NCI-H748 (cell line): ENCODE measurements at regions not wholly inside any gene's neighbourhood (a gene's known extent, or its start where the extent isn't known, plus 50 kb on each side); places are given as distances from the start of the nearest gene placed in this dataset.
"Not testable (repeated sequence)": the region's sequence is repeated elsewhere in the genome, so short reads cannot be mapped to it uniquely, and the experiment has no call there.

Experiments used
- DNase-seq: peaks from one replicate; lab custom pipeline; 2025; ENCODE audit not compliant: unreplicated experiment; lab: John Stamatoyannopoulos, UW

DNA sequence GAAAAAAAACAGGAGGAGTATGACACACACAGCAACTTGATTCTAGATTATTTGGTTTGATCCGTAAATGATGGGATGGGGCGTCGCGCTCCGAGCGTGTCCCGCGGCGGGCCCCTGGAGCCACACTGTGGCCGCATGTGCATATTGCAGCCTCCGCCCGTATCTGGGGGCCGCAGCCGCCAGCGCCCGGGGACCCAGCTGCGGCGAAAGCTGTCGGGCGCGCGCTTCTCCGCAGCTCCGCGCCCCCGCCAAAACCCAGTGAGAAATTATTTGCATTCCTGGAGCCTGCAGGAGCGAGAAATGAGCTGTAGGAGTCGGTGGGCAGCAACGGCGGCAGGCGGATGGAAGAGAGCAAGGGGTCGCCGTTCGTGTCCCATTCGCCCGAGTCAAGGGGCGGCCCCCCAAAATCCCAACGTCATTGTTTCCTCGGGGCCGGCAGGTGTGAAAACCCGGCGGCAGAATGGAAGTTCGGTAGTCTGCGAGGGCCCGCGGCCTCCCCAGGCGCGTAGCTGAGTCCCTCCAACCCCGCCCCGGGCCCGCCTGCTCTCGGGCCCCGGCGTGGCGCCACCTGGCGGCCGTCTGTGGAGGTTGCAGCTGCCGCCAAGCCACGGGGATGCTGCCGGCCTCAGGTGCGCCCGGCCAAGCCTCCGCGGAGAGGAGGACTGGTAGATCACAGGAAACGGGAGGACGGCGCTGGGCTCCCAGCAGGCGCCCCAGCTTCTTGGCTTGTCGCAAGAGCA, 86.8 kb downstream of the FAM72B start:
- DNase-seq, result peak; percentile 81

DNA sequence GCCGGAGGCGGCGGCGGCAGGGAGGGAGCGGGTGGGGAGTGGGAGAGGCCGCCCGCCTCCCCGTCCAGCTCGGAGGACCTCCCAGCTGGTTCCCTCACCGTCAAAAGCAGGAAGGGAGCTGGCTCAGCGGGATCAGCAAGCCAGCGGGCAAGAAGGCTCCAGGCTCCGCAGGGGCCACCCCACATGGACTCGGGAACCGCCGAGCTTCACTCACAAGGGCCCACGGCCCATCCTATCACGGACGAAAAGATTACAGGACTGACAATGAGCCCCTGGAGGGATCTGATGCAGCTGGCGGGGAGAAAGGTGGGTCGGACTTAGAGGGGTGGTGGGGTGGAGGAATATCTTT, 86.3 kb downstream of the FAM72B start:
- peak; percentile 55 for DNase-seq

DNA sequence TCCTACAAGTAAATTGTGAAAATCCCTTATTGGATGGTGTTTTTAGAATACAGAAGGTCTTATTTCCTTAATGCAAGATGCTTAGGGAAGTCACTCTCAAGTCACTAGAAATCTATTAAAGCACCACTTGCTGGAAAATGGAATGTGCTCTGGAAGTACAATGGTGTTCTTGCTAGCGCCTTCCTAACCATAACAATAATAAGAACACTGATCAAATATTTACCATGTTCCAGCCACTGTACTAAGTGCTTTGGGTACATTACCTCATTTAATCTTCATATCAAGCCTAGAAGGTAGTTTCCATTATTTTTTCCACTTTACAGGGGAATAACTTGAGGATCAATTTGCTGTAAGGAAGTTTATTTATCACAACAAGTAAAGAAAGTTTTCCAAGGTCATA, 75.1 kb downstream of the FAM72B start:
- not testable (repeated sequence) for DNase-seq

DNA sequence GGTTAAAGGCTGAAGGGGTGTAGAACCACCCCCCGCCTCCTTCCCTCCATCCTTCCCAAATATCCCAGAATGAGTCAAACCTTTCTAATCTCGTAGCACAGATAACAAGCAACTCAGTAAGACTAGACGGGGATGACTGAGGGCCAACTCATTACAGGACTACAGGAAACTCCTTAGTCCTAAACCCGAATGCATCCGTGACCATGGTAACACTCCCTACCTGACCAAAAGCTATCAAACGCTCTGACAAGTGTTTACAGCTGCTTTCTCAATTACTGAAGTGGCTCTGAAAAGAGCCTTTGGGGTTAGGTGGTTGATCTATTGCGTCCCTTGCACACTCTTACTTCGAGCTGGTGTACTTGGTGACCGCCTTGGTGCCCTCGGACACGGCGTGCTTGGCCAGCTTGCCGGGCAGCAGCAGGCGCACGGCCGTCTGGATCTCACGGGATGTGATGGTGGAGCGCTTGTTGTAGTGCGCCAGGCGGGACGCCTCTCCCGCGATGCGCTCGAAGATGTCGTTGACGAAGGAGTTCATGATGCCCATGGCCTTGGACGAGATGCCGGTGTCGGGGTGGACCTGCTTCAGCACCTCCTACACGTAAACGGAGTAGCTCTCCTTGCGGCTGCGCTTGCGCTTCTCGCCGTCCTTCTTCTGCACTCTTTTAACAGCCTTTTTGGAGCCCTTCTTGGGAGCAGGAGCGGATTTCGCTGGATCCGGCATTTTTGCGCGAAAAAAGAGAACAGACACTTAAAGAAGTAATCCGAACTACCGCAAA, 67.4 kb downstream of the FAM72B start:
- peak; percentile 28 for DNase-seq

DNA sequence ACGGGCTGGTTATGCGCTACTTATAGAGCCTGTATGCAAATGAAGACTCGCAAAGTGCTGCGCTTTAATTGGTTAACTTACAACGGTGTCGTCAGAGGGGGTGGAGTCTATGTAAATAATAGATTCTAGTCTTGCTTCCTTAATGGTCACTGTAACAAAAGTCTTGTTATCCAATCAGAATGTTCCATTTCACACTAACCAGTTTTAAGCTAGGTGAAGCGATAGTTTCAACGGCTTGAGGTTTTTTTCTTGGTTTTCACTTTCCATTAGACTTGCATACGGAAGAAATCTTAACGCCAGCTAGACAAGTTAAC, 66.9 kb downstream of the FAM72B start:
- DNase-seq, result not testable (repeated sequence)

DNA sequence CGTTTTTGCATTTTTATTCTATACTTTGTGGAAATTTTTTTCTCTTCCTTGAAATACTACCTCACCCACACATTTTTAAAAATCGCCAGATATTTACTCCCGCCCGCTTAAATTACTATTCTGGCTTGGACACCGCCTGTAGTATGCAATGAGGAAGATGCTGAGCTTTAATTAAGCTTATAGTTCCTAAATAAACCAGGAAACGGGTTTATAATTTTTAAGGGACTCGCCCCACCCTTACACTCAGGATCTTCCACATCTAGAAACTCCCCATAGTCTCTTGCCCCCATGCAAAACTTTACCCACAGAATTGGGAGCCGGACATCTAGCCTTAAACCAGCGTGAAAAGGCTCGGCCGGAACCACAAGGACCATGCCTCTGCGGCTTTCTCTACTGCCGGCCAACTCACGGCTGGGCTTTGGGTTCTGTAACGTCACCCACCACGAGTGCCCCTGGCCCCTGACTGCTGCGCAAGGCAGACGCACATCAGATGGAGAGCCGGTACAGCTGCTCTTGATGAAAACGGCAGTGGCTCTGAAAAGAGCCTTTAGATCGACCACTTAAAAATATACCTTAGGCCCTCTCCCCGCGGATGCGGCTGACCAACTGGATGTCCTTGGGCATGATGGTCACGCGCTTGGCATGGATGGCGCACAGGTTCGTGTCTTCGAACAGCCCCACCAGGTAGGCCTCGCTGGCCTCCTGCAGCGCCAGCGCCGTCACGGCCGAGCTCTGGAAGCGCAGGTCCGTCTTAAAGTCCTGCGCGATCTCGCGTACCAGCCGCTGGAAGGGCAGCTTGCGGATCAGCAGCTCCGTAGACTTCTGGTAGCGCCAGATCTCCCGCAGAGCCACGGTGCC, 66.3 kb downstream of the FAM72B start:
- DNase-seq, result not testable (repeated sequence)
